Karpas-422 (cell line): ENCODE measurements at regions not wholly inside any gene's neighbourhood (a gene's known extent, or its start where the extent isn't known, plus 50 kb on each side); places are given as distances from the start of the nearest gene placed in this dataset.

ENCODE experiments used
- DNase-seq: peaks from one replicate; pipeline ENCODE4 v3.0.0-alpha.2; 2015
- H2AFZ ChIP-seq: fragments of 200-600 bp; sonication (generic); 2 replicates; pipeline ENCODE4 v1.6.1; 2014; ENCODE audit warnings: antibody characterized with exemption, low read length, mixed read lengths
- H3K27ac ChIP-seq: fragments of 200-600 bp; sonication (generic); 2 replicates; pipeline ENCODE4 v1.5.1; 2014; ENCODE audit warnings: mild to moderate bottlenecking, low read length, moderate library complexity
- H3K27me3 ChIP-seq: fragments of 200-600 bp; sonication (generic); 2 replicates; pipeline ENCODE4 v1.6.1; 2014; ENCODE audit warnings: low read length, mixed read lengths
- H3K36me3 ChIP-seq: fragments of 200-600 bp; sonication (generic); 2 replicates; pipeline ENCODE4 v1.6.1; 2014; ENCODE audit warnings: low read length, mixed read lengths; ENCODE audit not compliant: insufficient read depth
- H3K4me1 ChIP-seq: fragments of 200-600 bp; sonication (generic); 2 replicates; pipeline ENCODE4 v1.6.1; 2014; ENCODE audit warnings: mild to moderate bottlenecking, low read length, mixed read lengths
- H3K4me2 ChIP-seq: fragments of 200-600 bp; sonication (generic); 2 replicates; pipeline ENCODE4 v1.6.1; 2014; ENCODE audit warnings: low read length, low read depth, mild to moderate bottlenecking; ENCODE audit not compliant: poor library complexity, severe bottlenecking
- H3K4me3 ChIP-seq: fragments of 200-600 bp; sonication (generic); 2 replicates; pipeline ENCODE4 v1.5.1; 2014; ENCODE audit warnings: mild to moderate bottlenecking, antibody characterized with exemption, low read length, mixed read lengths
- H3K79me2 ChIP-seq: fragments of 200-600 bp; sonication (generic); 2 replicates; pipeline ENCODE4 v1.6.1; 2014; ENCODE audit warnings: mild to moderate bottlenecking, low read length, mixed read lengths
- H3K9ac ChIP-seq: fragments of 200-600 bp; sonication (generic); 2 replicates; pipeline ENCODE4 v1.6.0; 2014; ENCODE audit warnings: low read length
- H3K9me2 ChIP-seq: fragments of 200-600 bp; sonication (generic), shearing (Covaris generic); replicated peaks from 2 replicates; pipeline ENCODE4 v1.6.0; 2014; ENCODE audit warnings: mild to moderate bottlenecking, low read length, moderate library complexity; ENCODE audit not compliant: insufficient read depth
- H3K9me3 ChIP-seq: fragments of 300-700, 200-600 bp; sonication (generic); 2 replicates; pipeline ENCODE4 v1.6.1; 2014; ENCODE audit warnings: low read length, mixed read lengths
- H4K20me1 ChIP-seq: fragments of 200-600 bp; sonication (generic); 2 replicates; pipeline ENCODE4 v1.6.1; 2014; ENCODE audit warnings: mild to moderate bottlenecking, antibody characterized with exemption, low read length, low read depth; ENCODE audit not compliant: insufficient read depth

GRCh38 chr2:11967946-11968465 is 221.6 kb downstream of the LPIN1 start:
- H3K36me3 ChIP-seq, result no peaks in the 10 kb centered on the region
- H3K4me1 ChIP-seq, result peaks cover 9% of the 10 kb centered on the region
- no peaks in the 10 kb centered on the region for H3K79me2 ChIP-seq
- no peaks in the 10 kb centered on the region for H3K9me2 ChIP-seq
- H3K27ac ChIP-seq, result no peak overlapping the region
- no peaks in the 10 kb centered on the region for H3K27me3 ChIP-seq
- no peaks in the 10 kb centered on the region for H4K20me1 ChIP-seq
- no peak overlapping the region for H3K4me2 ChIP-seq
- DNase-seq, result no peak
- no peak overlapping the region for H3K4me3 ChIP-seq
- H2AFZ ChIP-seq, result no peak overlapping the region
- no peak overlapping the region for H3K9ac ChIP-seq
- peaks cover 1% of the 10 kb centered on the region; the same call in 1 of the 2 replicates for H3K9me3 ChIP-seq

DNA sequence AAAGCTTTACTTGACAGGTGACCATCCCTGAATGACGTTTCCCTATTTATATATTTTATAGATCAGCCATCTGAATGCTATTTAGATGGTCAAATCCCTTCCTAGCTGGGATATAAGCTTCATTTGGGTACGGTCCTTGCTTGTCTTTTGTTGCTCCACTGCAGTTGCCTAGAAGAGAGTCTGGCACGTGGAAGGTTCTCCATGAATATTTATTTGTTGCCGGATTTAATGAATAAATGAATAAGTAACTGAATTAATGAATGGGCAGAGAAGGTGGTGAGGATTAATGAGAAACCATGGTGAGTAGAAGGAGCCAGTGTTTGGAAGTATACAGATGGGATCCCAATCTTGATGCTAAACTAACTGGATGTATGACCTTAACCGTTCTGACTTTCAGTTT is 222.1 kb downstream of the LPIN1 start:
- Histone ChIP-seq H3K9me2 (no peaks in the 10 kb centered on the region), H3K27me3 (no peaks in the 10 kb centered on the region), H3K79me2 (no peaks in the 10 kb centered on the region), H3K9me3 (peaks cover 4% of the 10 kb centered on the region), H3K4me1 (peaks cover 9% of the 10 kb centered on the region), H3K4me2 (no peak overlapping the region), H3K36me3 (no peaks in the 10 kb centered on the region), H4K20me1 (no peaks in the 10 kb centered on the region), H3K9ac (no peak overlapping the region), H3K27ac (no peak overlapping the region), H2AFZ (no peak overlapping the region), H3K4me3 (no peak overlapping the region)
- no peak for DNase-seq

DNA sequence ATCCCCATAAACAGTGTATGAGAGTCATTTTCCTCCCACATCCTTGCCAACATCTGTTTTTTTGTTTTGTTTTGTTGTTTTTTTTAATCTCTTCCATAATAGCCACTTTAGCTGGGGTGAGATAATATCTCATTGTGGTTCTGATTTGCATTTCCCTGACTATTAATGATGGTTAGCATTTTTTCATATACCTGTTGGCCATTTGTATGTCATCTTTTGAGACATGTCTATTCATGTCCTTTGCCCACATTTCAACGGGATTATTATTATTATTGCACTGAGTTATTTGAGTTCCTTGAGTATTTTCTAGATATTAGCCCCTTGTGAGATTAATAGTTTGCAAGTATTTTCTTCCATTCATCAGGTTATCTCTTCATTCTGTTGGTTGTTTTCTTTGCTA is 223.3 kb downstream of the LPIN1 start:
- H3K9me3 ChIP-seq, result peaks cover 12% of the 10 kb centered on the region
- no peaks in the 10 kb centered on the region for H3K79me2 ChIP-seq
- H2AFZ ChIP-seq, result no peak overlapping the region
- no peaks in the 10 kb centered on the region; the same call in 1 of the 2 replicates for H3K36me3 ChIP-seq
- H3K9me2 ChIP-seq, result no peaks in the 10 kb centered on the region
- H3K27ac ChIP-seq, result no peak overlapping the region
- H4K20me1 ChIP-seq, result no peaks in the 10 kb centered on the region
- H3K4me2 ChIP-seq, result no peak overlapping the region
- peaks cover 9% of the 10 kb centered on the region for H3K4me1 ChIP-seq
- no peak overlapping the region for H3K4me3 ChIP-seq
- DNase-seq, result no peak
- no peaks in the 10 kb centered on the region for H3K27me3 ChIP-seq
- no peak overlapping the region for H3K9ac ChIP-seq

DNA sequence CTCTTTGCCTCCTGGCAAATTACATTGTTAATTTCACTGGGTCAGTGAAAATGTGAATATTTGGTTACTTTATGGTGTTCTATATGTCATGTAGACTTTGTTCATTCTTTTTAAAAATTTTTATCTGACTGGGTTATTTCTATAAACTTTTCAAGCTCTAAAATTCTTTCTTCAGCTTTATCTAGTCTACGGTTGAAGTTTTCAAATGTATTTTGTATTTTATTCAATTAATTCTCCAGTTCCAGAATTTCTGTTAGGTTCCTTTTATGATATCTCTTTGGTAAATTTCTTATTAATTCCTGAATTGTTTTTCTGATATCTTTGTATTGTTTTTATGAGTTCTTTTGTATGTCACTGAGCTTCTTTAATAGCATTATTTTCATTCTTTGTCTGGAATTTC is 228.1 kb downstream of the LPIN1 start:
- DNase-seq, result peak; percentile 71
- H3K27ac ChIP-seq, result no peak overlapping the region
- H3K9me3 ChIP-seq, result peaks cover 21% of the 10 kb centered on the region
- H3K79me2 ChIP-seq, result no peaks in the 10 kb centered on the region
- no peak overlapping the region for H2AFZ ChIP-seq
- peaks cover 18% of the 10 kb centered on the region for H3K4me1 ChIP-seq
- H3K9ac ChIP-seq, result no peak overlapping the region
- H3K36me3 ChIP-seq, result no peaks in the 10 kb centered on the region; the same call in 1 of the 2 replicates
- no peak overlapping the region for H3K4me3 ChIP-seq
- H3K4me2 ChIP-seq, result no peak overlapping the region
- H4K20me1 ChIP-seq, result no peaks in the 10 kb centered on the region
- no peaks in the 10 kb centered on the region for H3K9me2 ChIP-seq
- no peaks in the 10 kb centered on the region for H3K27me3 ChIP-seq

- no peak overlapping the region for H2AFZ ChIP-seq
- H3K4me3 ChIP-seq, result no peak overlapping the region
- H3K4me1 ChIP-seq, result peaks cover 18% of the 10 kb centered on the region
- H3K36me3 ChIP-seq, result no peaks in the 10 kb centered on the region; the same call in 1 of the 2 replicates
- H3K9ac ChIP-seq, result no peak overlapping the region
- H3K27ac ChIP-seq, result no peak overlapping the region
- peaks cover 21% of the 10 kb centered on the region for H3K9me3 ChIP-seq
- H3K9me2 ChIP-seq, result no peaks in the 10 kb centered on the region
- H3K4me2 ChIP-seq, result no peak overlapping the region
- no peaks in the 10 kb centered on the region for H3K27me3 ChIP-seq
- no peaks in the 10 kb centered on the region for H4K20me1 ChIP-seq
- H3K79me2 ChIP-seq, result no peaks in the 10 kb centered on the region
- DNase-seq, result no peak
Observed at GRCh38 chr2:11975373-11975772, 228.9 kb downstream of the LPIN1 start.

DNA sequence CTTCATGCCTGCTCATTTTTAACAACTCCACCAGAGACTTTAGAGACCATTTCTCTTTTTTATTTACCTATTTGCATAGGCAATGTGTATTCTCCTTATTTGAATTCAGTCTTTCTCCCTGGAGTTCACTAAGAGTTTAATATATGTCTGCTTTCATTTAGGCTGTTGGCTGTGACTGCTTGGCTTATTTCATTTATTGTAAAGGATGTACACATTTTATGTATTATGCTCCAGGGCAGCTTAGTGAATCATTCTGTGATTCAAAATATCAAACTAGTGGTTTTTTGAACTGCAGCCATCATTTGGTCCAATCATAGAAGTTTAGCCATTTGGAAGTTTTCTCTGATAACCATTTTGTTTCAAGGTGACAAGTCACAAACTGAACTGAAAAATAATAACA is 229.6 kb downstream of the LPIN1 start:
- H3K36me3 ChIP-seq, result no peaks in the 10 kb centered on the region; the same call in 1 of the 2 replicates
- peaks cover 21% of the 10 kb centered on the region for H3K9me3 ChIP-seq
- no peaks in the 10 kb centered on the region for H4K20me1 ChIP-seq
- H3K9ac ChIP-seq, result no peak overlapping the region
- H3K79me2 ChIP-seq, result no peaks in the 10 kb centered on the region
- no peak overlapping the region for H3K4me2 ChIP-seq
- no peaks in the 10 kb centered on the region for H3K27me3 ChIP-seq
- H3K4me1 ChIP-seq, result peaks cover 17% of the 10 kb centered on the region
- no peak overlapping the region for H3K27ac ChIP-seq
- no peak for DNase-seq
- H2AFZ ChIP-seq, result no peak overlapping the region
- H3K4me3 ChIP-seq, result no peak overlapping the region
- H3K9me2 ChIP-seq, result no peaks in the 10 kb centered on the region

DNA sequence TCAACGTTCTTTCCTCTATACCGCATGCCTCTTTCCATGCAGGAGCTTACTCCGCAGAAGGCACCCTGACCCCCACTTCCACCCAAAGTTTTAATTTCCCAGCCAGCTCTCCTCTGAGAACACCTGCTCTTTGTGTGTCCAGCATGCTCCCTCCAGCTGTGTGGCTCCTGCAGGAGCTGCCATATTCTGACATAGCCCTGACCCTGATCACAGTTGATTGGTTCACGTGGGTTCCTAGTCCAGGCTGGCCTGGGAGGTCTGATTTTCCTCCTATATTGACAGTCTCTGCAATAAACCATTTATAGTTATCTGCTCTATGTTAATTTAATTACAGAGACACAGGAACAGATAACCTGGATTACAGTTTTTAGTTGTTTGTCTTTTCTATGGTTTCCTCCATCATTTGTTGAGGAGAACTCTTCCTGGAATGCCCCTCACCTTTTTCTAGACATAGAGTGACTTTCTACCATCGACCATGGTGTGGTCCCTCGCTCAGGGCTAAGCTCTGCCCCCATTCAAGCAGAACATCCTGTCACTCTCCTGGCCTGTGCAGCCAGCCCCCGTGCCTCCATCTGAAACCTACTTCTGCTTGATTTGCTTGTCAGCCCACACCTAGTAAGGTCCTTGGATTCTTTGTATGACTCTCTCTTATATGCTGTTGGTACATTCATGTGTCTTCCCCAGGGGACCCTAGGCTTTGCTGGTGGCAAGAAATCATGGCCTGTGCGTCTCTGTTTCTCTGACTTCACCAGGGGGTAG is 231.5 kb downstream of the LPIN1 start:
- no peaks in the 10 kb centered on the region for H3K79me2 ChIP-seq
- H3K9ac ChIP-seq, result no peak overlapping the region

GRCh38 chr2:11980809-11981208 is 234.4 kb downstream of the LPIN1 start:
- no peak overlapping the region for H3K9ac ChIP-seq
- H3K27me3 ChIP-seq, result no peaks in the 10 kb centered on the region

More for the DNA sequence above, 231.5 kb downstream of the LPIN1 start:
- no peak overlapping the region for H3K4me3 ChIP-seq
- H3K27ac ChIP-seq, result no peak overlapping the region
- H2AFZ ChIP-seq, result no peak overlapping the region
- H3K9me2 ChIP-seq, result no peaks in the 10 kb centered on the region
- H3K4me2 ChIP-seq, result no peak overlapping the region
- peaks cover 20% of the 10 kb centered on the region for H3K9me3 ChIP-seq
- peaks cover 9% of the 10 kb centered on the region for H3K4me1 ChIP-seq
- H4K20me1 ChIP-seq, result no peaks in the 10 kb centered on the region
- H3K27me3 ChIP-seq, result no peaks in the 10 kb centered on the region
- no peak for DNase-seq
- no peaks in the 10 kb centered on the region; the same call in 1 of the 2 replicates for H3K36me3 ChIP-seq

More at GRCh38 chr2:11980809-11981208, 234.4 kb downstream of the LPIN1 start:
- H3K9me2 ChIP-seq, result no peaks in the 10 kb centered on the region
- H3K36me3 ChIP-seq, result no peaks in the 10 kb centered on the region; the same call in 1 of the 2 replicates
- H3K4me1 ChIP-seq, result peaks cover 9% of the 10 kb centered on the region
- H4K20me1 ChIP-seq, result no peaks in the 10 kb centered on the region
- no peaks in the 10 kb centered on the region for H3K79me2 ChIP-seq
- H3K9me3 ChIP-seq, result peaks cover 1% of the 10 kb centered on the region
- H3K4me2 ChIP-seq, result no peak overlapping the region
- H3K4me3 ChIP-seq, result no peak overlapping the region
- H3K27ac ChIP-seq, result no peak overlapping the region
- H2AFZ ChIP-seq, result no peak overlapping the region
- no peak for DNase-seq
